Keratinocyte (primary cell): ENCODE measurements at regions not wholly inside any gene's neighbourhood (a gene's known extent, or its start where the extent isn't known, plus 50 kb on each side); places are given as distances from the start of the nearest gene placed in this dataset.

ENCODE experiments used
- EZH2 ChIP-seq: IDR thresholded peaks from one replicate; pipeline ENCODE4 v1.6.1; 2012; ENCODE audit warnings: inconsistent platforms, mild to moderate bottlenecking, low read length, moderate library complexity
- TF ChIP-seq, protein P1 (sequence below), 3 experiments: IDR thresholded peaks in 1 of 3; conservative IDR thresholded peaks in 1 of 3; optimal IDR thresholded peaks in 1 of 3; 2 replicates in 2 of 3; 3 replicates in 1 of 3; pipeline versions ENCODE3 to v1.5.1; 2011; ENCODE audit warnings: low read length in 3 of 3, mild to moderate bottlenecking in 3 of 3, moderate library complexity in 2 of 3, control low read depth in 1 of 3, inconsistent platforms in 1 of 3; ENCODE audit not compliant: insufficient read depth in 2 of 3; ENCODE audit errors: extremely low read depth in 1 of 3

DNA sequence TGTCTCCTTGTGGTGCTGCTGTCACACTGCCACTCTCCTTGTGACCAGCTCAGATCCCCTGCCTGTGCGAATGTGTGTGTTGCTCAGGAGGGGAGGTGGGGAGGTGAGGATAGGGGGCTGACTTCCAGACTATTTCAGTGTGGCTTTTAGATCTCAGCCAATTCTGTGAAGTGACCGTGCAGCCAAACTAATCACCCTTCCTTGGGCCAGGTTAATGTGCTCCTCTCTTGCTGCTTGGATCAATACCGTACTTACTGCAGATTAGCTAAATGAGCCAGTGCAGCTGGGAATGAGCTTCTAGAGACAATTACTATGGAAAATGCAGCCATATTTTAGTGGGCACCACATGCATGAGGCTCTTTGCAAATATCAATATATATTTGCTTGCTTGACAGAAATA lies 206.0 kb downstream of the MELK start:
- TF ChIP-seq, protein P1, sequence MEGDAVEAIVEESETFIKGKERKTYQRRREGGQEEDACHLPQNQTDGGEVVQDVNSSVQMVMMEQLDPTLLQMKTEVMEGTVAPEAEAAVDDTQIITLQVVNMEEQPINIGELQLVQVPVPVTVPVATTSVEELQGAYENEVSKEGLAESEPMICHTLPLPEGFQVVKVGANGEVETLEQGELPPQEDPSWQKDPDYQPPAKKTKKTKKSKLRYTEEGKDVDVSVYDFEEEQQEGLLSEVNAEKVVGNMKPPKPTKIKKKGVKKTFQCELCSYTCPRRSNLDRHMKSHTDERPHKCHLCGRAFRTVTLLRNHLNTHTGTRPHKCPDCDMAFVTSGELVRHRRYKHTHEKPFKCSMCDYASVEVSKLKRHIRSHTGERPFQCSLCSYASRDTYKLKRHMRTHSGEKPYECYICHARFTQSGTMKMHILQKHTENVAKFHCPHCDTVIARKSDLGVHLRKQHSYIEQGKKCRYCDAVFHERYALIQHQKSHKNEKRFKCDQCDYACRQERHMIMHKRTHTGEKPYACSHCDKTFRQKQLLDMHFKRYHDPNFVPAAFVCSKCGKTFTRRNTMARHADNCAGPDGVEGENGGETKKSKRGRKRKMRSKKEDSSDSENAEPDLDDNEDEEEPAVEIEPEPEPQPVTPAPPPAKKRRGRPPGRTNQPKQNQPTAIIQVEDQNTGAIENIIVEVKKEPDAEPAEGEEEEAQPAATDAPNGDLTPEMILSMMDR (optimal IDR thresholded peaks at IDR 0.05 in 1 of 3, IDR thresholded peaks at IDR 0.05 in 1 of 3, conservative IDR thresholded peaks at IDR 0.05 in 1 of 3; ENCODE audit: extremely low read depth in 1 of 3, insufficient read depth in 2 of 3, low read length in 3 of 3), result no peak
- TF ChIP-seq EZH2, result no peak
